Cerebellar cortex (tissue), 1 donor: ENCODE measurements at regions not wholly inside any gene's neighbourhood (a gene's known extent, or its start where the extent isn't known, plus 50 kb on each side); places are given as distances from the start of the nearest gene placed in this dataset.

Experiments used
- DNase-seq: peaks from one replicate; pipeline ENCODE4 v3.0.0-alpha.2; 2015; ENCODE audit warnings: low spot score

GRCh38 chr14:32004300-32004699 is 72.8 kb upstream of the ARHGAP5 start:
- no peak for DNase-seq

GRCh38 chr14:32005628-32006027 is 71.5 kb upstream of the ARHGAP5 start:
- no peak for DNase-seq

- DNase-seq = no peak
These were observed 70.6 kb upstream of the ARHGAP5 start for GRCh38 chr14:32006263-32007110.

GRCh38 chr14:32007755-32008362 is 69.2 kb upstream of the ARHGAP5 start:
- DNase-seq = no peak

GRCh38 chr14:32008602-32009193 is 68.4 kb upstream of the ARHGAP5 start:
- DNase-seq = no peak

GRCh38 chr14:32009221-32009975 is 67.7 kb upstream of the ARHGAP5 start:
- DNase-seq = no peak

- no peak for DNase-seq
These were observed 67.0 kb upstream of the ARHGAP5 start for GRCh38 chr14:32009976-32010581.

- DNase-seq = no peak
These were observed 66.4 kb upstream of the ARHGAP5 start for GRCh38 chr14:32010604-32011125.

GRCh38 chr14:32011225-32011624 is 65.9 kb upstream of the ARHGAP5 start:
- no peak for DNase-seq

- no peak for DNase-seq
These were observed 65.0 kb upstream of the ARHGAP5 start for GRCh38 chr14:32012062-32012461.

GRCh38 chr14:32012571-32012970 is 64.5 kb upstream of the ARHGAP5 start:
- DNase-seq = no peak

GRCh38 chr14:32013083-32013482 is 64.0 kb upstream of the ARHGAP5 start:
- no peak for DNase-seq

GRCh38 chr14:32014057-32014456 is 63.0 kb upstream of the ARHGAP5 start:
- DNase-seq = no peak

- no peak for DNase-seq
These were observed 62.6 kb upstream of the ARHGAP5 start for GRCh38 chr14:32014498-32014897.

GRCh38 chr14:32015166-32015565 is 61.9 kb upstream of the ARHGAP5 start:
- DNase-seq = no peak

GRCh38 chr14:32017587-32017986 is 59.5 kb upstream of the ARHGAP5 start:
- no peak for DNase-seq

- DNase-seq = no peak
These were observed 58.6 kb upstream of the ARHGAP5 start for GRCh38 chr14:32018391-32019092.

- no peak for DNase-seq
These were observed 57.8 kb upstream of the ARHGAP5 start for GRCh38 chr14:32019276-32019675.

- no peak for DNase-seq
These were observed 56.2 kb upstream of the ARHGAP5 start for GRCh38 chr14:32020882-32021281.

- DNase-seq = no peak
These were observed 55.8 kb upstream of the ARHGAP5 start for GRCh38 chr14:32021341-32021740.

- no peak for DNase-seq
These were observed 54.6 kb upstream of the ARHGAP5 start for GRCh38 chr14:32022525-32022924.
